HEK293T (cell line): ENCODE measurements at regions not wholly inside any gene's neighbourhood (a gene's known extent, or its start where the extent isn't known, plus 50 kb on each side); places are given as distances from the start of the nearest gene placed in this dataset.

Experiments used
- BHLHE40 ChIP-seq: fragments of 450-650 bp; IDR thresholded peaks from 2 replicates; pipeline ENCODE4 v1.6.1; 2016; ENCODE audit warnings: mild to moderate bottlenecking, moderate library complexity, borderline replicate concordance
- CTBP1 ChIP-seq: fragments of 450-650 bp; IDR thresholded peaks from 2 replicates; pipeline ENCODE4 v1.6.1; 2016; ENCODE audit warnings: borderline replicate concordance
- ELF4 ChIP-seq: fragments of 450-650 bp; IDR thresholded peaks from 2 replicates; pipeline ENCODE4 v1.6.1; 2017; ENCODE audit warnings: antibody characterized with exemption
- FOXK2 ChIP-seq: fragments of 450-650 bp; IDR thresholded peaks from 2 replicates; pipeline ENCODE4 v1.6.1; 2016; ENCODE audit warnings: mild to moderate bottlenecking
- FOXM1 ChIP-seq: fragments of 450-650 bp; IDR thresholded peaks from 2 replicates; pipeline ENCODE4 v1.6.1; 2017; ENCODE audit warnings: mild to moderate bottlenecking, borderline replicate concordance
- HDGF ChIP-seq: fragments of 450-650 bp; IDR thresholded peaks from 2 replicates; pipeline ENCODE4 v1.6.1; 2017; ENCODE audit warnings: antibody characterized with exemption, borderline replicate concordance
- L3MBTL2 ChIP-seq: fragments of 450-650 bp; conservative IDR thresholded peaks from 2 replicates; pipeline ENCODE4 v1.6.1; 2016; ENCODE audit warnings: mild to moderate bottlenecking
- NFRKB ChIP-seq: fragments of 450-650 bp; IDR thresholded peaks from 2 replicates; pipeline ENCODE4 v1.6.1; 2016; ENCODE audit warnings: mild to moderate bottlenecking, moderate library complexity
- PKNOX1 ChIP-seq: fragments of 450-650 bp; IDR thresholded peaks from 2 replicates; pipeline ENCODE4 v1.6.1; 2016
- SP1 ChIP-seq: fragments of 450-650 bp; IDR thresholded peaks from 2 replicates; pipeline ENCODE4 v1.6.1; 2017
- SUZ12 ChIP-seq: fragments of 450-650 bp; IDR thresholded peaks from 2 replicates; pipeline ENCODE4 v1.6.1; 2016; ENCODE audit warnings: mild to moderate bottlenecking
- TARDBP ChIP-seq: fragments of 450-650 bp; IDR thresholded peaks from 2 replicates; pipeline ENCODE4 v1.6.1; 2016
- ZNF384 ChIP-seq: fragments of 450-650 bp; IDR thresholded peaks from 2 replicates; pipeline ENCODE4 v1.6.1; 2016

- no peak for TF ChIP-seq SUZ12
- TF ChIP-seq BHLHE40 = no peak
- no peak for TF ChIP-seq NFRKB
- no peak for TF ChIP-seq CTBP1
- no peak for TF ChIP-seq PKNOX1
- no peak for TF ChIP-seq FOXK2
- TF ChIP-seq FOXM1 = no peak
- no peak for TF ChIP-seq HDGF
- no peak for TF ChIP-seq ZNF384
- no peak for TF ChIP-seq SP1
- no peak for TF ChIP-seq L3MBTL2
- no peak for TF ChIP-seq ELF4
- TF ChIP-seq TARDBP = no peak
These were observed 73.9 kb downstream of the EBNA1BP2 start for GRCh38 chr1:43098200-43098599.
